GM12801 (cell line): ENCODE measurements at regions not wholly inside any gene's neighbourhood (a gene's known extent, or its start where the extent isn't known, plus 50 kb on each side); places are given as distances from the start of the nearest gene placed in this dataset.

ENCODE experiments used
- CTCF ChIP-seq: IDR thresholded peaks from one replicate; pipeline ENCODE4 v1.5.1; 2011; ENCODE audit warnings: control low read depth; ENCODE audit not compliant: insufficient read length; ENCODE audit errors: extremely low read depth

GRCh38 chr4:43275779-43276178 is 383.3 kb downstream of the GRXCR1 start:
- TF ChIP-seq CTCF = no peak

- no peak for TF ChIP-seq CTCF
Observed at GRCh38 chr4:43276321-43276720, 383.8 kb downstream of the GRXCR1 start.

- no peak for TF ChIP-seq CTCF
Observed at GRCh38 chr4:43277003-43277402, 384.5 kb downstream of the GRXCR1 start.

GRCh38 chr4:43282534-43282933 is 390.0 kb downstream of the GRXCR1 start:
- no peak for TF ChIP-seq CTCF

GRCh38 chr4:43286137-43286536 is 393.6 kb downstream of the GRXCR1 start:
- TF ChIP-seq CTCF = no peak

GRCh38 chr4:43296946-43297528 is 404.5 kb downstream of the GRXCR1 start:
- TF ChIP-seq CTCF = no peak

- TF ChIP-seq CTCF = no peak
Observed at GRCh38 chr4:43316813-43317212, 424.3 kb downstream of the GRXCR1 start.
